ENCODE measurements at regions not wholly inside any gene's neighbourhood (a gene's known extent, or its start where the extent isn't known, plus 50 kb on each side); places are given as distances from the start of the nearest gene placed in this dataset.
"Not testable (repeated sequence)": the region's sequence is repeated elsewhere in the genome, so short reads cannot be mapped to it uniquely, and the experiment has no call there.

DNA sequence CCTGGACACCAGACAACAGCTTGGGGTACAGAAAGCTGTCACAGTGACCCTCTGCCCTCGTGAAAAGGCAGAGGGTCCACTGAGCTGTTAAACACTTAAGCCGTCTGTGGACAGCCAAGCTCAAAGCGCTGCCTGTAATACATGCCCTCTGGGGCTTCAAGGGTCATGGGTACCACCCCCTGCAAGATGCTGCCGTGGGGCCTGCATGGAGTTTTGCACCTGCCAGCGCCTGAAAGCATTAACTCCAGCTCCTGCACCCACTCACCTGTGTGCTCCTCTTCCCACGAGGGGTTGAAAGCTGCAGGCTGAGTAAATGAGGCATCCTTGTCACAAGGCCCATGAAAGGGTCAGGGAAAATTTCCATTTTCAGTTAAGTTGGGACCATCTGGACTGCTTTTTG, 70.6 kb upstream of the PHLPP1 start:
- Histone ChIP-seq H3K9me3 (ENCODE audit: low read depth) (no peaks in the 10 kb centered on the region), H3K79me2 (ENCODE audit: insufficient read depth) (no peaks in the 10 kb centered on the region), H2AFZ (no peak overlapping the region), H3K9ac (no peak overlapping the region), H3K27ac (no peak overlapping the region), H3K36me3 (ENCODE audit: low read depth) (no peaks in the 10 kb centered on the region), H3K4me3 (no peak overlapping the region), H4K20me1 (ENCODE audit: insufficient read depth) (no peaks in the 10 kb centered on the region), H3K4me1 (ENCODE audit: insufficient read depth) (no peaks in the 10 kb centered on the region), H3K4me2 (ENCODE audit: unreplicated experiment) (no peak overlapping the region), H3K27me3 (replicated peaks; ENCODE audit: insufficient read depth) (no peaks in the 10 kb centered on the region), H3K9me2 (ENCODE audit: insufficient read depth) (no peaks in the 10 kb centered on the region), H3F3A (ENCODE audit: insufficient read depth) (no peaks in the 10 kb centered on the region)
- in situ Hi-C loops (cut with MboI), result no loop called here
- TF ChIP-seq EZH2phosphoT487 (IDR thresholded peaks at IDR 0.05; ENCODE audit: insufficient read depth, low read depth) (no peak), EZH2 (IDR thresholded peaks at IDR 0.05; ENCODE audit: insufficient read depth, poor library complexity, severe bottlenecking) (no peak)
- 71 to 82% methylated on average over 6 of the region's 6 CpGs for WGBS, 2 experiments (ENCODE audit: low coverage in 1 of 2, low lambda C conversion rate in 2 of 2, missing lambda C conversion rate in 2 of 2)
- DNase-seq, result no peak

DNA sequence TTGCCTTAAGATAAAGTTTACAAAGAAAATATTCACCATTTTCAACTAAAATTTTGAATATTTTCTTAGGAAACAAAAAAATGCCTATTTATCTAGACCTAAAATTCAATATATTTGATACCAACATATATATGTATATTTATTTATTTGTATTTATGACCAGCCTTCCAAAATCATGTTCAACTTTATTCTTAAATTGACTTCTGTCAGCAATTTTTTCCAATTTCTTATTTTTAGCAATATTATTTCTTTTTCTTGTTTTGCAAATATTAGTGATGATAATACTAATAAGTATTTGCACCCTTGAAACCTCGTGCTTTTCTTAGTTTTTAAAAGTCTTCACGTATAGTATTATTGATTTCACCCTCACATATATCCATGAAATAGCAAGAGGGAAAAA, 68.2 kb upstream of the PHLPP1 start:
- Histone ChIP-seq H3K9me3 (ENCODE audit: low read depth) (no peaks in the 10 kb centered on the region), H3K27me3 (replicated peaks; ENCODE audit: insufficient read depth) (no peaks in the 10 kb centered on the region), H3K36me3 (ENCODE audit: low read depth) (no peaks in the 10 kb centered on the region), H4K20me1 (ENCODE audit: insufficient read depth) (no peaks in the 10 kb centered on the region), H3K9me2 (ENCODE audit: insufficient read depth) (no peaks in the 10 kb centered on the region), H3K4me3 (no peak overlapping the region), H3K4me1 (ENCODE audit: insufficient read depth) (no peaks in the 10 kb centered on the region), H3F3A (ENCODE audit: insufficient read depth) (no peaks in the 10 kb centered on the region), H3K9ac (no peak overlapping the region), H3K79me2 (ENCODE audit: insufficient read depth) (no peaks in the 10 kb centered on the region), H3K27ac (no peak overlapping the region), H3K4me2 (ENCODE audit: unreplicated experiment) (no peak overlapping the region), H2AFZ (no peak overlapping the region)
- no peak for DNase-seq
- WGBS, 2 experiments (ENCODE audit: low coverage in 1 of 2, low lambda C conversion rate in 2 of 2, missing lambda C conversion rate in 2 of 2), result 70 to 85% methylated on average over 2 of the region's 2 CpGs
- in situ Hi-C loops (cut with MboI), result no loop called here
- no peak for TF ChIP-seq EZH2phosphoT487 (IDR thresholded peaks at IDR 0.05; ENCODE audit: insufficient read depth, low read depth)
- no peak for TF ChIP-seq EZH2 (IDR thresholded peaks at IDR 0.05; ENCODE audit: insufficient read depth, poor library complexity, severe bottlenecking)

DNA sequence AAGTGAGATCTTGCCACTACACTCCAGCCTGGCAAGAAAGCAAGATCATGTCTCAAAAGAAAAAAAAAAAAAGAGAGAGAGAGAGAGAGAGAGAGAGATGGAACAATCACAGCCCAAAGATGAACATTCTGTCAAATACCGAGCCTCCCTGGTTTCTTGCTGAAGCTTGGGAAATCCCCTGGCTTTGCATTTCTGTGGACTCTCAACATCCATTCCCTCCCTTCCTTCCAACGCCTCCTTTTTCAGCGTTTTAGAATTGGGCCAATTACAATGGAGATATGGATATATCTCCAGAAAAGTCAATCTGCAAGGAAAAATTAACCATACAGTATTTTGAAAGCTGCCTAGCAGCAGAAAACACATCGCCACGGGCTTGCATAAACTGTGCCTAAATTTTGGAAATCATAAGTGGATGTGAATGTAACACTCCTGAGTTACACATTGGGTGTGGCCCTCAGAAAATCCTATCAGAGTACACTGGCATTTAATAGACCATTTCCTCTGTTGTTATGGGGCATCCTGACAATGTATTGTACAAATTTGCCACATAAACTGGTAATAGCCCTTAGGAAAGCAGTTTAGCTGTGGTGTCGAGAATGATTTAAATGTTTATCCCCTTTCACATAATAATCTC, 67.2 kb upstream of the PHLPP1 start:
- no peaks in the 10 kb centered on the region for H4K20me1 ChIP-seq (ENCODE audit: insufficient read depth)
- H3K27ac ChIP-seq, result no peak overlapping the region
- no peaks in the 10 kb centered on the region for H3K36me3 ChIP-seq (ENCODE audit: low read depth)
- H2AFZ ChIP-seq, result no peak overlapping the region
- H3K9me3 ChIP-seq (ENCODE audit: low read depth), result no peaks in the 10 kb centered on the region
- no peaks in the 10 kb centered on the region for H3K79me2 ChIP-seq (ENCODE audit: insufficient read depth)
- no peak for DNase-seq
- H3K4me3 ChIP-seq, result no peak overlapping the region
- H3K9ac ChIP-seq, result no peak overlapping the region
- no peak overlapping the region for H3K4me2 ChIP-seq (ENCODE audit: unreplicated experiment)
- TF ChIP-seq EZH2 (IDR thresholded peaks at IDR 0.05; ENCODE audit: insufficient read depth, poor library complexity, severe bottlenecking) (no peak), EZH2phosphoT487 (IDR thresholded peaks at IDR 0.05; ENCODE audit: insufficient read depth, low read depth) (no peak)
- H3K4me1 ChIP-seq (ENCODE audit: insufficient read depth), result no peaks in the 10 kb centered on the region
- in situ Hi-C loops (cut with MboI), result no loop called here
- H3F3A ChIP-seq (ENCODE audit: insufficient read depth), result no peaks in the 10 kb centered on the region
- H3K27me3 ChIP-seq (replicated peaks; ENCODE audit: insufficient read depth), result no peaks in the 10 kb centered on the region
- no peaks in the 10 kb centered on the region for H3K9me2 ChIP-seq (ENCODE audit: insufficient read depth)
- WGBS, 2 experiments (ENCODE audit: low coverage in 1 of 2, low lambda C conversion rate in 2 of 2, missing lambda C conversion rate in 2 of 2), result 37 to 38% methylated on average over 6 of the region's 6 CpGs

DNA sequence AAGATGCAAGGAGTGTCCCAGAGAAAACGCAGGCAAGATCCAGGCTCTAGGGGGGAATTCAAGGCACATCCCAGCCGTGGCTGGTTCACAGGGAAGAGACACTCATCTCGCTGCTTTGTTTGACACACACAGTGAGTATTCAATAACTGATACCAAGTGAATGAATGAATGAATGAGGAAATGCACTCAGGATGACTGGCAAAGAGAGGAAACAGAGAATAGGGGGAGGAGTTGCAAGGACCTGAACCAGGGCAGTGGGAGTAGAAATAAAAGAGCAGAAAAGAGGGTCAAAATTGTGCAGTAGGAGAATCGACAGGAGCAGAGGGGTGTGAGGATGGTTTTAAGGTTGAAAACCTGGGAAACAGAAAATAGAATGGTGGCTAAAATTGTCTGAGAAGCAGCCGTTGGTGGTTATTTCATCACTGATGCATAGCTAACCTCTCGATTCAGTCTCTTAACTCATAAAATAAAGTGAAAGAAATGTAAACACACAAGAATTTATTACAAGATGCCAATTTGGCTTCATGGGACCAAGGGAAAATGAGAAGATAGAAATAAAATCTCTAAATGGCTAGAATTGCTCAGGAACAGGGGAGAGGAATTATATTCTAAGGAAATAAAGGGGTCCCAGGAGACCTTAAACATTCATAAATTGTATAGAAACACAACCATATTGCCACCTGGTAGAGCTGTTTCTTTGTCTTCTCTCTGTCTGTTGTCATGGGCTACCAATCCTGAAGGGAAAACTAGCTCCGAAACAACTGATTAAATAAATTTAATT, 63.9 kb upstream of the PHLPP1 start:
- Histone ChIP-seq H3K27ac (no peak overlapping the region), H3F3A (ENCODE audit: insufficient read depth) (no peaks in the 10 kb centered on the region), H3K36me3 (ENCODE audit: low read depth) (no peaks in the 10 kb centered on the region), H3K9ac (no peak overlapping the region), H3K4me2 (ENCODE audit: unreplicated experiment) (no peak overlapping the region), H3K79me2 (ENCODE audit: insufficient read depth) (no peaks in the 10 kb centered on the region), H3K9me3 (ENCODE audit: low read depth) (no peaks in the 10 kb centered on the region), H3K9me2 (ENCODE audit: insufficient read depth) (no peaks in the 10 kb centered on the region), H2AFZ (0 out of 2 replicates have a peak overlapping the region, but pooled peaks have one; percentile 33), H3K4me1 (ENCODE audit: insufficient read depth) (no peaks in the 10 kb centered on the region), H3K27me3 (replicated peaks; ENCODE audit: insufficient read depth) (no peaks in the 10 kb centered on the region), H3K4me3 (no peak overlapping the region), H4K20me1 (ENCODE audit: insufficient read depth) (no peaks in the 10 kb centered on the region)
- in situ Hi-C loops (cut with MboI), result no loop called here
- no peak for TF ChIP-seq EZH2 (IDR thresholded peaks at IDR 0.05; ENCODE audit: insufficient read depth, poor library complexity, severe bottlenecking)
- no peak for TF ChIP-seq EZH2phosphoT487 (IDR thresholded peaks at IDR 0.05; ENCODE audit: insufficient read depth, low read depth)
- 65 to 67% methylated on average over 7 of the region's 7 CpGs for WGBS, 2 experiments (ENCODE audit: low coverage in 1 of 2, low lambda C conversion rate in 2 of 2, missing lambda C conversion rate in 2 of 2)
- no peak for DNase-seq

DNA sequence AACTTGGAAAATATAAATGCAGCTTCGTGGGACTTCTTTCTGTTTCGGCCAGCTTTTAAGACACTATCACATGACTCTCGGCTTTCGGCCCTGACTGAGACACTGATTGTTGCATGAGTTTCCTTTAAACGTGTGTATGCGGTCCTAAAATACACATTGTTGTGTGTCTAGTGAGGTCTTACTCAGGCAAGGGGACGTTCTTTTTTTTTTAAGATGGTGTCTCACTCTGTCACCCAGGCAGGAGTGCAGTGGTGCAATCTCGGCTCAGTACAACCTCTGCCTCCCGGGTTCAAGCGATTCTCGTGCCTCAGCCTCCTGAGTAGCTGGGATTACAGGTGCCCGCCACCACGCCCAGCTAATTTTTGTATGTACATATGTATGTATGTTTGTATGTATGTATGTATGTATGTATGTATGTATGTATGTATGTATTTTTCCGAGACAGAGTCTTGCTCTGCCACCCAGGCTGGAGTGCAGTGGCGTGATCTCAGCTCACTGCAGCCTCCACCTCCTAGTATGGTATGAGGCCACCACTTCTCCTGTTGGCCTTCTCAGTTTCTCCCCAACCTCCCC, 63.2 kb upstream of the PHLPP1 start:
- H2AFZ ChIP-seq, result 0 out of 2 replicates have a peak overlapping the region, but pooled peaks have one; percentile 33
- H3F3A ChIP-seq (ENCODE audit: insufficient read depth); H3K27ac ChIP-seq; in situ Hi-C loops (cut with MboI); DNase-seq; H3K79me2 ChIP-seq (ENCODE audit: insufficient read depth); H3K4me2 ChIP-seq (ENCODE audit: unreplicated experiment); H3K9me2 ChIP-seq (ENCODE audit: insufficient read depth); H3K4me1 ChIP-seq (ENCODE audit: insufficient read depth); H3K9me3 ChIP-seq (ENCODE audit: low read depth); H3K4me3 ChIP-seq; H4K20me1 ChIP-seq (ENCODE audit: insufficient read depth); H3K36me3 ChIP-seq (ENCODE audit: low read depth); H3K27me3 ChIP-seq (replicated peaks; ENCODE audit: insufficient read depth); H3K9ac ChIP-seq: not testable (repeated sequence)
- 81 to 85% methylated on average over 14 to 15 of the region's 15 CpGs for WGBS, 2 experiments (ENCODE audit: low coverage in 1 of 2, low lambda C conversion rate in 2 of 2, missing lambda C conversion rate in 2 of 2)

Measured in GM23248 (cell line).